Cerebellar cortex (tissue), 1 donor: ENCODE measurements at regions not wholly inside any gene's neighbourhood (a gene's known extent, or its start where the extent isn't known, plus 50 kb on each side); places are given as distances from the start of the nearest gene placed in this dataset.

Experiments
- DNase-seq: peaks from one replicate; pipeline ENCODE4 v3.0.0-alpha.2; 2015; ENCODE audit warnings: low spot score

DNA sequence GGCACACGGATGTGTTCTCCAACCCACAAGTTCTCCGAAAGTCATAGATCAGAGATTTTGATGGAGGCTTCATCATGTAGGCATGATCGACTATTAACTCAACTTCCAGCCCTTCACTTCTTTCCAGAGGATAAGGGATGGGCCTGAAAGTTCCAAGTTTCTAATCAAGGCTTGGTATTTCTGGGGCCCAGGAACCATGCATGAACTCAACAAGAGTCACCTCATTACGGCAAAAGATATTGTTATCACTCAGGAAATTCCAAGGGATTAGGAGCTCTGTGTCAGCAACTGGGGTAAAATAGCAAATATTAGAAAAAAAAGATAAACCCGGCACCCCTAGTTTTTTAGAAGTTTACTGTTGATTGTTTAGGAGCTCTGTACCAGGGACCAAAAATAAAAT is 240.1 kb upstream of the PPP1R2C start:
- no peak for DNase-seq

DNA sequence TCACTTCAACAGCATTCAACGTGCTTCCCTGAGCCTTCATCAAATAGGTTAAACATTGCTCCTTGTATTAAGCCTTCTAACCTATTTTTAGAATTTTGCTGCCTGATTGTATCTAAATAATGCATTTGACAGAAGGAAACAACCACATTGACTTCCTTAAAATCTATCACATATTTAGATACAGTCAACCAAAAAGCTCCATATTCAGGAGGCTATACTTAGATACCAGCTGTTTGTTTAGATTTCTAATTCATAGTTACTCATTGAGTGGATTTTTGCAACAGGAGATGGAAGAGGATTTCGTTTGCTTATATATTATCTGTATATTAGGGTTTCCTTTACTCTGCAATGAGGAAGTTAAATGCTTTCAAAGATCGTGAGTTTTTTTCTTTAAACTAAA is 241.1 kb upstream of the PPP1R2C start:
- no peak for DNase-seq

DNA sequence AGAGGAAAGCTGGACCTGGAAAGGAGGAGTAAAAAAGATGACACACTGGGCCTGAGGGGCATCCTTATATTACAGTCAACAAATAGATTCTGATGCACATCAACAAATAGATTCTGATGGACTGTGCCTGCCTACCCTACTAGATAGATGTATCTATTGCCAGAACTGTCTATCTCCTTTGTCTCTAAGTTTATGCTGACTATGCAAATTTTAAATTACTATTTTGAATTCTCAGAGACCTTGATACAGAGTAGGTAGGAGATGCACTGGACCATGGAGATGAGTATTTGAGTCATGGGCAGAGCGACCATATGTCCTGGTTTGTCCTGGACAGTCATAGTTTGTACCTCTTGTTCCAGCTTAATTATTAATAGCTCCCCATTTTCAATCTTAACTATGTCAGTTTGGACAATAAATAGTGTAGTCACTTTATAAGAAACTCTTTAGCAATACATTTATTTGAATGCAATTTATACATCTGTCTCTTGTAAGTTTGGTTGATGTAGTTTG is 247.9 kb upstream of the PPP1R2C start:
- DNase-seq, result no peak

DNA sequence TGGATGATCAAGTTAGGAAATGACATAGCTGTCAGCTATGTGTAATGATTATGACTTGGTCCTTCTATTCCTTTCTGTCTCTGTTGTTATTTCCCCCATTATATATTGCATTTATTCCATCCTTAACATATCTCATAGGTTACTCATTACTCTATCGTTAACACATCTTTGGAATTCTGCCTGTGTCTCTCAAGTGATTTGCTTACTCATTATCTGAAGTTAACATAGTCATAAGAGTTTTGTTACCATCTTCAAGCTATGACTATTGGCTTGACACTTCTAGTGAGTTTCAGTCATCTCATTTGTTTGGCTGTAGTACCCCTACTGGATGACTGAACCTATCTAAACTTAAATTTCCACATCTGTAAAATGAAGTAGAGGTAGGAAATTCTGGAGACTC is 286.1 kb upstream of the PPP1R2C start:
- DNase-seq, result no peak

DNA sequence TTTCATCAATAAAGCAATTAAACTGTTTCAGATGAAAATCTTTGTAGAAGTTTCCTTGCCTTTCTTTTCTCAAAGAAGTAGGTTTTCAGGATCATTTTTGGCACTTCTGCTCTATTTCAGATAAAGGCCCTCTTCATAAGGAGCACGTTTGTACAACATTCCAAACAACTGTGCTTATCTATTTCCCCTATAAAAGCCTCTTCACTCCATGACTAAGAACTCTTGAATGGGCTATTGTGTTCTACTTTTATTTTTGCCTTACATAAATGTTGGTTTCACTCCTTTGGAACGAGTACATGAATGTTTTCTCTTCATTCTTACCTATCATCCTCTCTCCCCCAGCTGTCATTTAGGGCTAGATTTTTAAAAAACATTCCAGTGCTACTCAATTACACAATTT is 288.0 kb upstream of the PPP1R2C start:
- no peak for DNase-seq

DNA sequence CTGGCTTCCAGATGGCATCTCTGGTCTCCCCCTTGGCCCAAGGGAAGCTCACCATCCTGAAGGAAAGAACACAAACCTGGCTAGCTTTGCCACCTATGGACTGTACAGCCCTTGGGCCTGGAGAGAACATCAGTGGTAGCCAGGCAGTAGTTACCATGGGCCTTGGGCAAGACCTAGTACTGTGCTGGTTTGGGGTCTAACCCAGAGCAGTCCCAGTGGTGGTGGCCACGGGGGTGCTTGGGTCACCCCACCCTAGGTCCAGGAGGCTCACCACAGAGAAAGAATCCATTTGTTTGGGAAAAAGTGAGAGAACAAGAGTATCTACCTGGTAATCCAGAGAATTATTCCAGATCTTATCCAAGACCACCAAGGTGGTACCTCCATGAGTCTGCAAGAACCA is 290.7 kb upstream of the PPP1R2C start:
- no peak for DNase-seq

DNA sequence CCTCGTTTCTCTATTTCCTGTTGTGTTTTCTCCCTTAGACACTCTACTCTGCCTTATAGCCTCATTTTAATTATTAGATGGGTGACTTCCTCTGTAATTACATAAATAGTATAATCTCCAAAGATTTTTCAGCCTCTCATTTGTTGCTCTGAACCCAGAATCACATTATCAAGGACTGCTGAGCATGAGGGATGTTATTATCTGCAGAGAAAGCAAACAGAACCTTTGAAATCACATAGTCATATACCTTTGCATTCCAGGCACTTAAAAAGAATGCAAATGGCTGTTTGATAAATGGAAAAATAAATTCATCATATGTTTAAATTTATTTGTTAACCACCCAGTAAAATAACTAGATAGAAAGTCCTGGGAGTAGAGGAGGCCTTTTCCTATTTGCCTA is 305.1 kb upstream of the PPP1R2C start:
- DNase-seq, result no peak

DNA sequence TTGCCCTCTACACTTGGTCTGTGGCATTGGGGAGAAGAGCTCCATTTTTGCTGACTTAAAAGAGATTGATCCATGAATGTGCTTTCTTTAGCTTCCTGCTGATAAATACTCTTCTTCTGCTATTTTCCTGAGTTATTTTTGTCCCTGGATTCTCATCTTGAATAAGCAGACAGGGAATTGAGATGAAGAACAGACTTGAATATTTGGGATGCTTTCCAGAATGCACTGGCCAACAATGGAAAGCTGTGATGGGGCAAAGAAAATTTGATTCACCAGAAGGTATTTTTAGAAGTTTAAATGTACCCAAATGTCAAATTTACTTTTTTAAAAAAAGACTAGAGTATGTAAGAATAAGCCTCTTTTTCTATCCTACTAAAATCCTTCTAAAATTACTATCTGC is 309.9 kb upstream of the PPP1R2C start:
- no peak for DNase-seq

DNA sequence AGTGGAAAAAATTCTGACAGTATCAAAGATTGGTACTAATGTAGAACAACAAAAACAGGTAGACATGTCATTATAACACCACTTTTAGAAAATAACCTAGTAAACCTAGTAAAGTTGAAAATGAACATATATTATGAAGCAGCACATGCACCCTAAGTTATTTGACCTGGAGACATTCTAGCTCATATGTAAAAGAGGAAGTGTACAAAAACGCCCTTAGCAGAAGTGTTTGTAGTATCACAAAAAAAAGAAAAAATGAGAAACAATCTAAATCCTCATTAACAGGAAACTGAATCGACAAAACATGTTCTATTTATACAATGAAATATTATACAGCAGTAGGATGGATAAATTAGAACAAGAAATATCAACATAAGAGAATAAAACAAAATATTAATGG is 318.9 kb upstream of the PPP1R2C start:
- no peak for DNase-seq

DNA sequence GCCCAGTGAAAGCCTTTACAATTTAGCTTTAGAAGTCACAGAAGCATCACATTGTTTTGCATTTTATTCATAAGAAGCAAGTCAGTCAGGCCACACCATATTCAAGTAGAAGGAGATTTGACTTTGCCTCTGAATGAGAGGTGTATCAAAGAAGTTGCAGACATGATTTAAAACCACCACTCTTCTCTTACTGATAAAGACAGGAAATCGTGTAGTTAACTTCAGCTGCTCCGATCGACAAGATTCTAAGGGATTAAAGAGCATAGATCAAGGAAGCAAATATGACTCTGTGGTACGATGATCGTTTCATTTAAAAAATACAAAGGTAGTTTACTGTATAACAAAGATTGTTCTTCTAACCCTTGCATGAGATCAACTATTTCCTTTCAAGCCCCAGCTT is 328.0 kb upstream of the PPP1R2C start:
- DNase-seq, result no peak

DNA sequence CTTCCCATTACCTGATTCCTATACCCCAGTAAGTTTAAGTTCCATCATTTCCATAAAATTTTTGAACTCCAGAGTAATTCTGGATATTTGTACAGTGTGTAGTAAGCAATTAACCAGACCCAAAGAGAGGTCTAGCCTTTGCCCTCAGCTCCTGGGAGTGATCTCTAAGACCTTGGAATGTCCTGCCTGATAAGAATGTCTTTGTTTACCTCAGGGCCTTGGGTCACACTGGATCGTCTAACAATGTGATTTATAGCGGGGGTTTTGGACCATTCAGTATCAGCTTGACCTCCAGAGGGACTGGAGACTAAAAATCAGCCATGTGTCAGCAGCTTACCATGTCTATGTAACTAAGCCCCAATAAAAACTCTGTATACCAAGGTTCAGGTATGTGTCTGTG is 330.9 kb upstream of the PPP1R2C start:
- DNase-seq, result no peak

DNA sequence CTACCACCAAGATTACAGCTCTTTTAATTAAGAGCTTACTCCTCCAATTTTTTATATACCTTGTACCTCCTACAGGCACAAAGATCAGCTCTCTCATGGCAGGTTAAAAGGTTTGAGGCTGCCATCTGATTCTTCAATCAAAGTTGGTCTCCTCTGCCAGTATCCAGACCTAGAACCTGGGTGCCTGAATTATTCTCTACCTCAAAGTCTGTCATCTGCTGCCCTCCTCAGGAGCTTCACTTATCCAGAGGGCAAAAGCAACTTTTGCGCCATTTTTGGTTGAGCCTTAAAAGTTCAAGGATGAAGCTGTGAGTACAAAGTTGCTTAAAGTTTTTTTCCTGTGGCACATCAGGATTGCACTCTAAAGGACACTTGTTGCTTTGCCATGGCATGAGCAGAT is 343.7 kb upstream of the PPP1R2C start:
- DNase-seq, result no peak

DNA sequence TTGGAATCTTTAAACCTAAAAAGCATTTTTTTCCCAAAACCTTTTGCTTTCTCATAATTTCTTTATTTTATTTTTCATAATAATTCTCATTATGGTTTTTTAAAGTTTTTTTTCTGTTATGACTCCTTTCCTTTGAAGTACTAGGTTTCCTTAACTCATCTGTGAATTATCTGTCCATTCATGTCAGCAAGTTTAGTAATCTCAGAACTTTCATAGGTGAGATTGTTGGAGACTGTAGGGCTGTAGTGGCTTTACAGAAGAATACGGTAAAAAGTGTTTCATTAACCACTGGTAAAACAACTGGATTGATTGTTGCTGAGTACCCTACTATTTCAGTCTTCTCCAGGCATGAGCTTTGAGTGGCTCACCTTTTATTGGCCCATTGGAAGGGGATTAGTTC is 361.7 kb upstream of the PPP1R2C start:
- no peak for DNase-seq

DNA sequence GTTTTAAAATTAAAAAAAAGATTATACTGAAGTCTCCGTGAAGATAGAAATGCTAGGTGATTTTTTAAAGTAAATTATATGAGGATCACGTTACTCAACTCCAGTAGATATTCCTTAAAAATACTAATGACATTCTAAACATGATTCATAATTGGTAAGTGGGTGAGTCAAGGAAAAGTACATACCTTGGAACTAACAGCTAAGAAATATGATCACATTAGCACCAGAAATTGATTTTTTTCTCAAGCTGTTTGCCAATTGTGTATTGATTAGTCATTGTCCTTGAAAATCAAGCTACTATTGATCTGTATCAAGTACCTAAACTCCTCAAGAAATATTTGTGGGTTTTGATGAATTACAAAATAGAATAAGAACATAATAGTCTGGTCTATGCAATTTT is 362.6 kb upstream of the PPP1R2C start:
- DNase-seq, result no peak

DNA sequence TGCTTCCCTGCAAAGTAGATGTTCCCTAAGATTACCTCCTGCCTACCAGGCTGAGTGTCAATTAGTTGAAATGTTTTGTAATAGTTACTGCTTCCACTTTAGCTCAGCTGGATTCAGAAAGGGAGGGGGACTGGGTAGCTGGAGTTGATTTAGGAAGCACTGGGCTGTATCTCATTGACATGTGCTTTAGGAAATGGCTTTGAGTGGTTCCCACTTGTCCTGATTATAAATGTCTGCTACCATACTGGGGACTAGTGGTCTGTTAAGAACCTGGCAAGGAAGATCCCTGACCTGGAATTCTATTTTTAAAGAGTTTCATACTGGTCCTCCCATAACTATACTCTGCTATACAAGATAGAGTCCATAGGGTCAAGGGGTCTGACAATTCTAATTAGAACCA is 363.9 kb upstream of the PPP1R2C start:
- DNase-seq, result no peak

DNA sequence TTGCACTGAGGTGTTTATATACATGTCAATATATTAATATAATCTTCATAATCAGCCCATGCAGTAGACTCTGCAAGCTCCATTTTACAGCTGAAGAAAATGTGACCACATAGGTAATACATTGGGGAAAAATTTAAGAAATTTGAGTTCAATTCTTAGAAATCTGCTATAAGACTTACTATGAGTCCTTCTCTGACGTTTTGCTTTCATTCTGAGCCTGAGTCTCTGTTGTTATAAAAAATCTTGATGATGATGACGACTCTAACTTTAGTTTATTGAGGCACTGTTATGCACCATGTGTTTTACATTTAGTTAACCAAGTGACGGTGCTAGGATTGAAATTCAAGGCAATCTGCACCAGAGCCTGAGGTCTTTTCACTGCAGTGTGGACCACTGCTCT is 370.3 kb upstream of the PPP1R2C start:
- DNase-seq, result no peak

DNA sequence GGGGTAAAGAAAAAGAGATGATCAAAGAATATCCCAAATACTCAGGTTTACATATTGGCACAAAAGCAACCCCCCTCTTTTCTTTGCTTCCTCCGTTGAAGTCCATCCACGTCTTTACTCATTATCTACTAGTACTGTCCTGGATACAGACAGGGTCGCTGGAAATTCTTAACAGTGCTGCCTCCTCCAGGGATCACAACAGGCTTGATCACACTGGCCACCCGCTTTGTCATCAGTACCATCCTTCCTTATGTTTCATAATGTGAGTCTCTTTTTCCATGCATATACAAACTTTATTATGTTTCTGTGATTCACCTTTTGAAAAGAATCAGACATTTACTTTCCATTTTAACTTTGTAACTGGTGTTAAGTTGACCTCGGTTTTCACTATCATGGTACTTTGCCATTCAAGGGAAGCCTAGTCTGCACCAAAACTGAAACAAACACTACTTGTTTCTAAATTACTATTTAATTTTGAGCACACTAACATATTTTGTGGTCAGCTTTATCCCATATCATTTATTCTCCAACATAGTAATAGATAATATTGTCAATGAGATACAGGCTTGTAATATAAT is 387.5 kb upstream of the PPP1R2C start:
- DNase-seq, result no peak

DNA sequence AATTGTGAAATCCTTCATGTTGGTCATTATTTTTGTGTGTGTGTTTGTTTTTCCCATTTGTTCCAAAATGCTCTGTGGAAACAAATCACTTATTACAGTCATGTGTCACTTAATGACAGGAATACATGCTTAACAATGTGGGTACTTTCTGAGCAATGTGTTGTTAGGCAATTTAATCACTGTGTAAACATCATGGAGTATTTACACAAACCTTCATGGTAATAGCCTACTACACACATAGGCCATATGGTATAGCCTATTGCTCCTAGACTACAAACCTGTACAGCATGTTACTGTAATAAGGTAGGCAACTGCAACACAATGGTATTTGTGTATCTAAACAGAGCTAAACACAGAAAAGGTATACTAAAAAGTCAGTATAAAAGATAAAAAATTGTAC is 388.9 kb upstream of the PPP1R2C start:
- no peak for DNase-seq

DNA sequence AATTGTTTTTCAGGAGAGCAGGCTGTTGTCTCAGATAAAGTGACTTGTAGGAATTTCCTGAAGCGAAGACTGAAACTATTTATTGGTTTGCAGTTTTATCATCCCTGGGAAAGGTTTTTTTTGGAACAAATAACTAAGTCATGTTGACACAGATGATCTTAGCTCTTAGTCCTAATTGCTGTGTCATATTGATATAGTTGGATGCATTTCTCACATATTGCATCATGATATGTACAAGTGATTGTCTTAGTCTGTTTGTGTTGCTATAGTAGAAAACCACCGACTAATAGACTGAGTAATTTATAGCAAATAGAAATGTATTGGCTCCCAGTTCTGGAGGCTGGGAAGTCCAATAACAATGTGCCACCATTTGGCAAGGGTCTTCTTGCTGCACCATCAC is 397.5 kb upstream of the PPP1R2C start:
- DNase-seq, result no peak

DNA sequence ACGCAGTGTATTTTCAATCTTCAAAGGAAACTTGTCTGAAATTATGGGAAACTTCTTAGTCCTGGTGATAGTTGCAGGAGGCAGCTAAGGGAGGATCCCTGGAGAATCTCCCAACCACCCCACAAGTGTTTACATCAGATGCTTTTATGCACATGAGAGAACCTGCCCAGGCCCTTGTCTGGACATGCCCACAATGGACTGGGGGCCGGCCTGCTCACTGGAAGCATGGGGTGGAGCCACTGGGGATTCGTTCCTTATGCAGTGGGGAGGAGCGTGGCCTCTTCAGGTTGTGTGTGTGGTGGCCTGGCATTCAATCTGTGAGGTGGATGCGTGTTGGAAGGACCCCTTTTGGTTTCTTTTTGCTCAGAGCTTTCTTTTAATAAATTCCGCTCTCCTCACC is 398.7 kb upstream of the PPP1R2C start:
- no peak for DNase-seq

DNA sequence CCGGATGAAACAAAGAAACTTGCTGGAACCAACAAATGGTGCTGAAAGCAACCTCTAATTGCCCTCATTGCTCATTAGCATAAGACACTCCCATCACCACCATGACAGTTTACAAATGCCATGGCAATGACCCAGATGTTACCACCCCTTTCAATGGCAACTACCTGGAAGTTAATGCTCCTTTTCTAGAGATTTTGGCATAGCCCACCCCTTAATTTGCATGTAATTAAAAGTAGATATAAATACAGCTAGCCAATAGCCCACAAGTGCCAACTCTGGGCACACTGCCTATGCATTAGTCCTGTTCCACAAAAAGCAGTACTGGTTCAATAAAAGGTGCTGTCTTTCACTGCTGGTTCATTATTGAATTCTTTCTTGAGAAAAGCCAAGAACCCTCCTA is 410.3 kb upstream of the PPP1R2C start:
- DNase-seq, result no peak

DNA sequence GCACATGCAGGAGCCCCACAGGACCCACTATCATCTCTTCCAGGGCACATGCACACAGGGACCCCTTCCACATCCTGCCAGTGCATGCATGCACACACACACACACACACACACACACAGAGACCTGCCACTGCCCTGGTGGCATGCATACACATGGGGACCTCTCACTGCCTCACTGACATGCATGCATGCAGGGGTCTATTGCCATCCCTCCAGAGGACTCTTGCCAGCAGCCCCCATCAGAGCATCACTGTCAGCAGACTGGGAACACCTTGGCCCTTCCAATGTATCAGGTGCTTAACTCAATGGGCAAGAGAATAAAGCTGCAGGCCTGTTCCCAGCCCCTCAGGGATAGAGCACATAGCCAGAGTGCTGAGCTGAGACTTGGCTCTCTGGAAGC is 433.6 kb upstream of the PPP1R2C start:
- no peak for DNase-seq

DNA sequence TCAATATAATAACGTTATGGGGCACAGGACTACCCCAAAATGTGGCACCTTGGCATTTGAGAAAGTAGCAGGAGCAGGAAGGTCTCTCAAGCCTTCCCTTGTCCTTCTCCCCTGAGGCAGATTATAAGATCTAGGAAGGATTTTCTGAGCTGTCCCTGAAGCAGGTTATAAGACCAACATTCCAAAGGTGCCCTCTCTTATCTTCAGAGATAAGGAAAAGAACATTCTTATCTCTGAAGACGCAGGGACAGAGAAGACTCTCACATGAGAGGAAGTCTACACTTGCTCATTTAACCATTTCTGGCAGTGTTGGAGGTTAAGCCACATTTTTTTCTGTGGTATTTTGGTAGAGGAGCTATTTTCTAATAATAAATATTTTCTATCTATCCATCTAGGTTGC is 437.9 kb upstream of the MAOA start:
- DNase-seq, result no peak

DNA sequence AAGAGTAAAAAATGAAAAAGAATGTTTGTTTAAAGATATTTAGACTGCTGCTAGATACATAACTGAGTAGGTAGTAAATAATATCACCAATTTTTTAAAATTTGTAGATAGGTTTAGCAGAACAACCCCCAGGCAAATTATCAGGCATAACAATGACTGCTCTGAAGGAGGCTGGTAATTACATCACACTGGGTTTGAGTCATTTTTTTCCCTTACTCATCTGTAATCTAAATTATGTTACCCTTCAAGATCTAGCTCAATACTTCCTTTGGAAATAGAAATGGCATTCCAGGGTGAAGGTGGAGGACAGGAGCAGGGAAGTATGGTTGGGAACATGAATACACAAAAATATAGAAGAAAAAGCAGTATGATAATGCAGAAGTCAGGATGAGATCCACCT is 431.6 kb upstream of the MAOA start:
- no peak for DNase-seq
